ENCODE measurements at regions not wholly inside any gene's neighbourhood (a gene's known extent, or its start where the extent isn't known, plus 50 kb on each side); places are given as distances from the start of the nearest gene placed in this dataset.

GRCh38 chr6:91572878-91573277 lies 986.0 kb upstream of the MAP3K7 start:
- no peak for TF ChIP-seq POLR2AphosphoS5 (IDR thresholded peaks at IDR 0.05)
- no peak for TF ChIP-seq CTCF (IDR thresholded peaks at IDR 0.05)

Data from breast epithelium (tissue), 3 donors.